Fibroblast of pulmonary artery (primary cell): ENCODE measurements at regions not wholly inside any gene's neighbourhood (a gene's known extent, or its start where the extent isn't known, plus 50 kb on each side); places are given as distances from the start of the nearest gene placed in this dataset.

ENCODE experiments used
- DNase-seq: peaks from one replicate; pipeline ENCODE4 v3.0.0-alpha.2; 2010; ENCODE audit warnings: low read depth
- H3K4me3 ChIP-seq: replicated peaks from 2 replicates; pipeline ENCODE4 v1.5.1; 2011; ENCODE audit warnings: low read depth, mild to moderate bottlenecking, control low read depth, low read length, moderate library complexity
- TF ChIP-seq, protein P1 (sequence below): IDR thresholded peaks from 2 replicates; pipeline ENCODE4 v1.5.1; 2011; ENCODE audit warnings: mild to moderate bottlenecking, control low read depth, low read length, inconsistent platforms; ENCODE audit errors: missing control alignments

DNA sequence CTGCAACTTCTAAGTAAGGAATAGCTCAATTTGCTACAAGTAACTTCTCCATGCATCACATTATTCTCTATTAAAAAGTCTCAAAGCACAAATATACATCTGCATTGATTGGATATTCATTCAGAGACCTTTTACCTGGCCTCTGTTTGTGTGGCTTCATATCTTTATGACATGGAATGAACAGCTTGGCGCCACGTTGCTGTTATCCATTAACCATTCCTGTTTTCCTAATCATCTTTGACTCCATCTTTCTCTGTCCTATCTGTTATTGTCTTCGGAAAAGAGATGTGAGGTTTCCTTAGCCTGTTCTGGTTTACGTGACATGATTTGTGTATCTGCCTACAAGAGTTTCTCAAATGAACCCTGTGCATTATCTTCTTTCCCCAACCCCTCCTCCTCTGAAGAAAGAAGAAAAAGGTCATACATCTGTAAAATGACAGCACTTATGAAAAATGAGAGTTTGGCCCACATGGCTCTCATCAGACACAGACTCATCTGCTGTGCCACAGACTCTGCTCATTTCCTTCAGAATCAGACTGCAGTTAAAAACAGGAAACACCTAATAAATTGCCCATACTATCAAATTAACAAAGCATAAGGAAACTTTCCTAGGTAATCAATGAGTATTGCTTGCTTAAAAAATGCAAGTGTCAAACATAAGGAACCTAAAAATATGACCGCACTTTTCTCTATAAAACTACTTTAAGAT lies 347.6 kb upstream of the FAM241A start:
- TF ChIP-seq, protein P1, sequence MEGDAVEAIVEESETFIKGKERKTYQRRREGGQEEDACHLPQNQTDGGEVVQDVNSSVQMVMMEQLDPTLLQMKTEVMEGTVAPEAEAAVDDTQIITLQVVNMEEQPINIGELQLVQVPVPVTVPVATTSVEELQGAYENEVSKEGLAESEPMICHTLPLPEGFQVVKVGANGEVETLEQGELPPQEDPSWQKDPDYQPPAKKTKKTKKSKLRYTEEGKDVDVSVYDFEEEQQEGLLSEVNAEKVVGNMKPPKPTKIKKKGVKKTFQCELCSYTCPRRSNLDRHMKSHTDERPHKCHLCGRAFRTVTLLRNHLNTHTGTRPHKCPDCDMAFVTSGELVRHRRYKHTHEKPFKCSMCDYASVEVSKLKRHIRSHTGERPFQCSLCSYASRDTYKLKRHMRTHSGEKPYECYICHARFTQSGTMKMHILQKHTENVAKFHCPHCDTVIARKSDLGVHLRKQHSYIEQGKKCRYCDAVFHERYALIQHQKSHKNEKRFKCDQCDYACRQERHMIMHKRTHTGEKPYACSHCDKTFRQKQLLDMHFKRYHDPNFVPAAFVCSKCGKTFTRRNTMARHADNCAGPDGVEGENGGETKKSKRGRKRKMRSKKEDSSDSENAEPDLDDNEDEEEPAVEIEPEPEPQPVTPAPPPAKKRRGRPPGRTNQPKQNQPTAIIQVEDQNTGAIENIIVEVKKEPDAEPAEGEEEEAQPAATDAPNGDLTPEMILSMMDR: no peak
- DNase-seq: no peak

DNA sequence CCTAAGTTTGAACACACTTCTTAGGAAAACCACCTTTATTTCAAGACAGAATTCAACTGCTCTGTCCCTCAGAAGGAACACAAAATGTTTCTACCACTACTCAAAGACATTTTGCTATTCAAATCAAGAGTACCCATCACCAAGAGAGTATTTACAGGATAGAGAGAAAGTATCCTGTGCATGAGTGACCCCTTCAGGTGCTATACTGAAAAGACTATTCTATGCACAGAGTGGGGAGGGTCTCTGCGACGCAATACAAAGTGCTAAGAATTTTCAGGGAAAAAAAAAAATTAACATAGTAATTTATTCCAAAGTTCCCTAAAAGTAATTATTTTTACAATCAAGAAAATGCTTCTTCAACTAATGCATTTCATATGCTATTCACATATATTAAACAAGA lies 346.4 kb upstream of the FAM241A start:
- no peak for DNase-seq
- TF ChIP-seq, protein P1: no peak
- no peak overlapping the region for H3K4me3 ChIP-seq

More for the DNA sequence above, 347.6 kb upstream of the FAM241A start:
- H3K4me3 ChIP-seq: no peak overlapping the region

DNA sequence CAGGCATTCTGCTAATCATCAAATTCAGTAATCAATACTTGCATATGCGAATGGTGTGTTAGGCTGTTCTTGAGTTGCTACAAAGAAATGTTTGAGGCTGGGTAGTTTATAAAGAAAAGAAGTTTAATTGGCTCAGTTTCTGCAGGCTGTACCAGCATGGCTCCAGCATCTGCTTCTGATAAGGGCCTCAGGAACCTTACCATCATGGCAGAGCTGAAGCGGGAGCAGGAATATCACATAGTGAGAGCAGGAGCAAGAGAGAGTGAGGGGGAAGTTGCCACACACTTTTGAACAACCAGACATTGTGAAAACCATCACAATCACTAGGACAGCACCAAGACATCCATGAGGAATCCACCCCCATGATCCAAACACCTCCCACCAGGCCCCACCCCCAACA lies 344.7 kb upstream of the FAM241A start:
- TF ChIP-seq, protein P1: no peak
- no peak overlapping the region for H3K4me3 ChIP-seq
- no peak for DNase-seq

DNA sequence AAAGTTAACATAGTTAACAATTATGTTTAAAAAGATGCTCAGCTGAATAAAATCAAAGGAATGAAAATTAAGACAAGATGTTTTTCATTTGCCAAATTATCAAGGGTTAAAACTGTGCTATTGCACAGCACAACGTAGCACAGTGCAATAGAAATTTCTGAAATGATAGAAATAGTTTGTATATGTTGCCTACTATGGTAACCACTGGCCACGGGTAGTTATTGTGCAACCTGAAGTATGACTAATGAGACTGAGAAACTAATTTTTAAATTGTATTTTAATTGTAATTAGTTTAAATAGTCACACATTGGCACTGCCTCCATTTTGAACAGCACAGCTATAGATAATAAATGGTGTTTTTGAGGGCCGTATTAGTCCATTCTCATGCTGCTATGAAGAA lies 343.1 kb upstream of the FAM241A start:
- TF ChIP-seq, protein P1: no peak
- DNase-seq: peak; percentile 4
- no peak overlapping the region for H3K4me3 ChIP-seq

DNA sequence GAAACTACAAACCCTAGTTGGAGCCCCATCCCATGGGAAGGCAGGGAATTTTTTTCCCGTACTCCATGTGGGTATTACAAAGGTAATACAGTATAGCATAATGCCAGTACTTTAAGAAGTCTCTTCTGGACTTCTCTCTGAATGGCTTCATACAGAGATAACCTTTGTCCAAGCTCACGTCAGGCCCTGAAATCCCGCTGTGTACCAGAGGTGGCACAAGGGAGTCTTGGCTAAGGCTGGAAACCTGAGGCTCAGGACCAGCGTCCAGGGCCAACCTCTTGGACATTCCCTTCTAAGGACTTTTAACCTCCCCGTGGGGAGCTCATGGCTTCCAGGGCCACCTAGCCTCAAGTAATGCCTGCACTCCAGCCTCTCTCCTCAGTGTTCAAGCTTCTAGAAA lies 338.9 kb upstream of the FAM241A start:
- no peak overlapping the region for H3K4me3 ChIP-seq
- TF ChIP-seq, protein P1: no peak
- DNase-seq: no peak

DNA sequence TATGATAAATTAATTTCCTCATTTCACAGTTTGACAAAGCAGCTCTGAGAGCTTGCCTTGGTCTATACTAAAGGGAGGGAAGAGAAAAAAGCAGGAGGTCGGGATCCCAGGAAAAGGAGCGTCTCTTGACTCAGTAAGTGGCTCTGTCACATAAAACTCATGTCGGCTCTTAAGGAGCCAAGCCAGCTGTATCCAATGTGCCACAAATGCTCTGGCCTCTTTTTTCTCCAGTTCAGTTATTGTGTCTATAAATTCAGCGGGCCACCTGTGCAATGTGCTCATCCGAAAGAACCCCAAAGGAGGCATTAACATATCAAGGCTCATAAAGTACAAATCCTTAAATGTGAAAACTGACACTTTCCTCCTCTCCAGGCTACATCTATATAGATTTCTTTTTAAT lies 337.7 kb upstream of the FAM241A start:
- H3K4me3 ChIP-seq: no peak overlapping the region
- DNase-seq: no peak
- TF ChIP-seq, protein P1: no peak

DNA sequence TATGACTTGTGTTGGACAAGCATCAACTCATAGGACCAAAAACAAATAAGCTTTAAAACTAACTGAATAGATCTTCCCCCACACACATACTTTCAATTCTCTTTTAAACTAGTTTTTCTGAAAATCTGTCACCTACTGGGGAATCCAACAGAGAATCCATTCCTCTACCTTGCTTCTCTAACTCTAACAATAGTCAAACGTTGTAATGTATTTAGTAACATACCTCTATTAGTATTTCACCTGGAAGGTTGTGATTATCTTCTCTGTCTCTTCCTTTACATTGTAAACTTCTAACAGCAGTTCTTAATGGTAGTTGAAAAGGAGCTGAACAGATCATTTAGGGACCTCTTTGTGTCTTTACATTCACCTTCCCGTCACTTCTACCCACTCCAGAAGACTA lies 337.1 kb upstream of the FAM241A start:
- no peak for DNase-seq
- H3K4me3 ChIP-seq: no peak overlapping the region
- TF ChIP-seq, protein P1: no peak
